HG03097 (cell line): ENCODE measurements at regions not wholly inside any gene's neighbourhood (a gene's known extent, or its start where the extent isn't known, plus 50 kb on each side); places are given as distances from the start of the nearest gene placed in this dataset.
"Not testable (repeated sequence)": the region's sequence is repeated elsewhere in the genome, so short reads cannot be mapped to it uniquely, and the experiment has no call there.

Experiments
- ATAC-seq: cut with Tn5 transposase; IDR thresholded peaks from one replicate; pipeline ENCODE4 v1.9.1; 2021; ENCODE audit not compliant: unreplicated experiment, low FRiP score

DNA sequence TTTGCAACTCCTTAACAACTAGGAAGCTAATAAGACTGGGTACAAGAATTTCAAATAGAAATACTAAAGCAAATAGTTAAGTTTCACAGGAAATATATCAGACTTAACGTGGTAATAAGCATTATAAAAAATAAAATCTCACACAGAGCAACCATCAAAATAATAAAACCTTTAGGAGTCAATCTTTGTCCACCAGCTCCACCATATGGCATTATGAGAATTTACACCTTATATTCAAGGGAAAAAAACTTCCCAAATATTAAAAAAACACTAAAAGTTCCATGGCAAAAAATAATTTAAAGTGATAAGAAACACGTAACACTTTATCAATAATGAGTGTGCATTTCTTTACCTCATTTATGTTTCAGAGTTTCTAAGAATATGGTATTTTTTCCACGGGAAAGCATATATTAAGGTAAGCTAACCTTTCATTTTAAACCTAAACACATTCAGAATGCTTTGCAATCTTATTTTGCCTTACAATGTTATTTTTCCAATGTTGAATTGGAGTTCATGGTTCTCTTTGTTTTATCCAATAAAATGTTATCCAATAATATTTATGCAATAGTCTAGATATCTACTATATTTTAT is 423.2 kb upstream of the SGCG start:
- ATAC-seq, result no peak

DNA sequence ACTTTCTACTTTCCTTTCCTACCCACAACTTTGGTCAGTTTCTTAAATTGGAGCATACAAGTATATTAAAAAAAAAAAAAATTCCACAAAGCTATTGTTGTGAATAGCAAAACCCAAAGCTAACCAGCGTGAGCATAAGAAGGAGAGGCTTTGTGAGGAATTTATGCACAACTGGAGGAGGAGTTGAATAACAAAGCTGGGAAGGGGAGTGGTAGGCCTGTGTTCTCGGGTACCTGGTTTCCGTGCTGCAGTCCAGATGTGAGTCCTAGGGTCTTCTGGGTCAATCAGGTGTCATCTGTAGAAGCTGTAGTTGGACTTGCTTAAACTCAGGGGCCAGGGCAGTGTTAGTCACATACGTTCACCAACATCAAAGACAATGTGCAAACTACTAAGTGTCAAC is 422.5 kb upstream of the SGCG start:
- no peak for ATAC-seq

DNA sequence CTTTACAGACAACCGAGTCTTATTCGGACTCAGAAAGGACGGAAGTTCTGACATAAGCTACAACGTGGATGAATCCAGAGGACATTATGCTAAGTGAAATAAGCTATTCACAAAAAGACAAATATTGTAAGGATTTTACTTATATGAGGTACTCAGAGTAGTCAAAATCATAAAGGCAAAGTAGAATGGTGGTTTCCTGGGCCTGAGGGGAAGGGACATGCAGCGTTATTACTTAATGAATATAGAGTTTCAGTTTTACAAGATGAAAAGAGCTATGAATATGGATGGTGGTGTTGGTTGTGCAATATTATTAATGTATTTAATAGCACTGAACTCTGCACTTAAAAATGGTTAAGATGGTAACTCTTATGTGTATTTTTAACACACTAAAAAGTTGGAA is 419.1 kb upstream of the SGCG start:
- no peak for ATAC-seq

GRCh38 chr13:22765547-22765946 is 415.2 kb upstream of the SGCG start:
- ATAC-seq, result no peak

DNA sequence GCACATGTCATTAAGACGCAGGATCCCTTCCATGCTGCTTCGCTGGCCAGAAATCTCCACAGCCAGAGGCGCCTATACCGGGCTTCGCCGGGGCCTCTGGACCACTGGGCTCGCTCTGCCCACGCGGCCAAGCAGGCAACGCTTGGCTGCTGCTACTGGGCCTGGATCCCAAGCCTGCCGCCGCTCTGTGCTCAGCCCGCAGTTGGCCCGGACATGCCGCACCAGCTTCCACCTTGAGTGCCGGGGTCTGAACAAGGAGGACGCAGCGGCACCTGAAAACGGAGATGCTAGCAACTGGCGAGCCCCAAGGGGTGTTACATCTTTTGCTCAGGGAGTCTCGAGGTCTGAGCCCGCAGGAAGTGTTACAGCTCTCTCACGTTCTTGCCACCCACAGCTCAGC is 409.9 kb upstream of the SGCG start:
- ATAC-seq, result no peak

- ATAC-seq, result no peak
These were observed 407.3 kb upstream of the SGCG start for GRCh38 chr13:22773465-22773864.

DNA sequence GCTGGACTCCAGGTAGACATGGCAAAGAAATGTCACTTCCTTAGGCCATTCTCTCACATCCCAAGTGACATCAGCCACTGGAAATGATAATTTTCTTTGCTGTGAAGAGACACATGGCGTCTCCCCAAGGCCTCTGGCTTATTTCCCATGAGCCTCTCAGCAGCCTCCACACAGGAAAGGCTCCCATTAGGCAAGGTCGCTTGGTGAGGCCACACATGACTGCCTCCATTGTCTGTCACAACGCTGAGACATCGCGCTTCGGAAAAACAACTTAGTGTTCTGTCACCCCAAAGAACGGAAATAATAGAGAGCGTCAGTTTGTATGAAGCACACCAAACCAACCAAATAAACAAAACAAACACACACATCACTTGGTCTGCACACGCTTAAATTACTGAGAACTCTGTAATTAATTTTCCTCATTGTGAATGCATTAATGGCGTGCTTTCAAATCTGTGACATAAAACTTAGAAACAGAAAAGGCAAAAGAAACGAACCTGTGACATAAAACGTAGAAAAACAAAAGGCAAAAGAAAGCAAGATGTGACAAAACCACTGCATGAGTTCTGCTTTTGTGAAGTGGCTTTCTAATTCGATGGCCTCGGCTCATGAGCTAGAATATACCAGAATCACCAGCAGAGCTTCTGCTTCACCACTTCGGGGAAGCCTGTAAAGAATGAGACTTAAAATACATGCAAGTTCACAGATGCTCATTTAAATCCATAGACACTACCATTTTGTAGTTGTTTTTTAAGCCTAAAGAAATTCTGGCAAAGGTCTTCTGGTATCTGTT is 404.2 kb upstream of the SGCG start:
- no peak for ATAC-seq

GRCh38 chr13:22777207-22777606 is 403.6 kb upstream of the SGCG start:
- ATAC-seq, result no peak

DNA sequence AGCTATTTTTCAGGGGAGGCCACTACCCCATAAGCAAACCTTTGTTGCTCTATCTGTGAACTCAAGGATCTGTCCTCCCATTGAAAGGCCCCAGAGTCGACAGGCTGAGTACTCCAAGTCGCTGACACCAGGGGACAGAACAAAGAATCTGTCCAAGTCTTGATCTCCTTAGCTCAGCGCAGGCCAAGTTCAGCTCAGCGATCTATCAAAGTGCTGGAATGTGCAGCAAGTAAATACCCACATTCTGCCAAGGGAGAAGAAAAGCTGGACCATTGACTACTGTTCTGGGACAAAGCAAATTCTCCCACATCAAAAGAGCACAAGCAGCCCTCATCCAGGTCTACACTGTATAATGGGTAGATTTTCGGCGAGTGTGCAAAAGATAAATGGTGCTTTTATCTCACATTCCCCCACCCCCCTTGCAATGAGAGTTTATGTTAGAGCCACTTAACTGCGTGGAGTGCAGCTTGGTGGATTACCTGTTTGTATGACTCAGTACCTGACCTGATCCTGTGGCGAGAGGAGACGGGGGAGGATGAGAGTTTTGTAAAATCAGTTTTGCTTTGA is 391.7 kb upstream of the SGCG start:
- no peak for ATAC-seq

DNA sequence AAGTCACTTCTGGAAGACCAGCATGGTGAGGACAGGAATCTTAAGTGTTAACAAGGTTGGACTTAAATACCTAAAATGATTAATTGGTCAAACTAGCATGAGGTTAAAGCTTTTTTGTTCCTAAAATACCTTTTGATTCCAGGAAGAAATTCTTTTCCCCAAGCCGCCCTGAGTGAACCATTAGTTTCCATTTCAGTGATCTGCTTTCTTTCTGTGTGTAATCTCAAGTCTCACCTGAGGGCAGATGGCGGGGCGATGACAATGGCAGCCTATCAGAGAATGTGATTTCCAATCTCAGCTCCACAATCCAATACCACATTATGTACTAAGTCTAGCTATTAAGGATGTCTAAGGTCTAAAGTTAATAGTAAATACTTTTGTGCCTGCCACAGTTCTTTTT is 390.9 kb upstream of the SGCG start:
- ATAC-seq, result no peak

DNA sequence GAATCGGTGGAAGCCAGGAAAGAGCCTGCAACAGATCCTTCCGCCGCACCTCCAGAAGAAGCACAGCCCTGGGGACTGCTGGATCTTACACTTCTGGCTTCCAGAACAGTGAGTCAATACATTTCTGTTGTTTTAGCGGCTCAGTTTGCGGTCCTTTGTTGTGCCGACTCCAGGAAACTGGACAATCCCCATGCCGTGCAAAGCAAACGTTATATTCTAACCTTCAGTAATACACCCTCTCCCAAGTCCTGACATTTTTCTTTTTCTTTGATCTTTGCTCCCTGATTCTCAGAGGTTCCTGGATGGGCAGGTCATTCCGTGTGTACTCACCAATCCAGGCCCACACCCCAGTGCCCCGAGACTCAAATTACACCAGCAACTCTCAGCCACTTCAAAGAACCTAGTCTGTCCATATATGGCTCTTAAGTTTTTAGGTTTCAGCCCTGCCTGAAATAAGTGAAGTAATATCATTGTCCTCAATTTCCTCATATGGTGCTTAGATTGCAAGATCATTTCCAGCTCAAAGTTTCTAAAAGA is 387.1 kb upstream of the SGCG start:
- no peak for ATAC-seq

- ATAC-seq, result no peak
These were observed 380.0 kb upstream of the SGCG start for GRCh38 chr13:22800526-22801401.

DNA sequence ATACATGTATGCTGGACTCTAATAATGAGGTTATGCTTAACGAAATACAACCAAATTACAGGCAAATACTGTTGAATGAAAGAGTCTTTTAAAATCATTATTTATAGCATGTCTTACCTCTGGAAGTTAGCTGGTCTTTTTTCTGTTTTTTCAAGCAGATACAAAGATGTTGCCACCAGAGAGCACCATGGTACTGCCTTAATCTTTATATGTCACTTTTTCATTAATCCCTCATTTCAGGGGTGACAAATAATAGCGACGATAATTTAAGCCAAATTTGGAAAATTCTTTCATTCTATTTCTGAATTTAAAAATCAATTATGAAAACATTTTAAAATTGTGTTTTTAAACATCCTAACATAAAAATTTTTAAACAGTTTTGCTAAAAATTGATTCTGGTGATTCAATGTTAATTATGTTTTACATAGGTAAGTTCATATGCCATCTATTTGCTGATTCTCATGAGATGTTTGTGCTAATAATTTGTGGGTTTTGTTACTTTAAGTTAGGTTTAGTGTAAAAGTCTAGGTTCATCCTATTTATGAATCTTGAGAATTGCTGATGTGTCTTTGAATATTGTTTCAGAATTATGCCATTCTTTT is 379.3 kb upstream of the SGCG start:
- ATAC-seq, result no peak

GRCh38 chr13:22812793-22813192 is 368.0 kb upstream of the SGCG start:
- no peak for ATAC-seq

- ATAC-seq, result not testable (repeated sequence)
These were observed 367.0 kb upstream of the SGCG start for GRCh38 chr13:22813531-22814377.

DNA sequence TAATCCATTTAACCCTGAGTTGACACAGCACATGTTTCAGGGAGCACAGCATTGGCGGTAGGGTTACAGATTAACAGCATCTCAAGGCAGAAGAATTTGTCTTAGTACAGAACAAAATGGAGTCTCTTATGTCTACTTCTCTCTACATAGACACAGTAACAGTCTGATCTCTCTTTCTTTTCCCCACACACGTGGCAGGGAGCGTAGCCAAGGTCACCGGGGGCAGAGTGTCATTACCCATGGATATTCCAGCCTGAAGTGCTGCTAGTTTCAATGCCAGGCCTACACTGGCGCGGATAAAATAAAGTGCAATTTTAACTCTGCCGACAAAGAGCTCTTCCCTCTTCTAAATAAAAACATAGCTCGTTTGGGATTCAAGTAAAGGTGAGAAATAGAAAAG is 366.3 kb upstream of the SGCG start:
- not testable (repeated sequence) for ATAC-seq

- ATAC-seq, result no peak
These were observed 359.2 kb upstream of the SGCG start for GRCh38 chr13:22821589-22821988.

- ATAC-seq, result no peak
These were observed 355.6 kb upstream of the SGCG start for GRCh38 chr13:22825186-22825585.

GRCh38 chr13:22828081-22828480 is 352.7 kb upstream of the SGCG start:
- no peak for ATAC-seq

GRCh38 chr13:22836475-22836874 is 344.3 kb upstream of the SGCG start:
- ATAC-seq, result no peak
